DOHH2 (cell line): ENCODE measurements at regions not wholly inside any gene's neighbourhood (a gene's known extent, or its start where the extent isn't known, plus 50 kb on each side); places are given as distances from the start of the nearest gene placed in this dataset.

Source experiments
- CTCF ChIP-seq: fragments of 200-600 bp; sonication (generic); IDR thresholded peaks from one replicate; pipeline ENCODE4 v1.5.1; 2014; ENCODE audit warnings: antibody characterized with exemption, mild to moderate bottlenecking, low read depth, low read length; ENCODE audit not compliant: poor library complexity, severe bottlenecking
- EZH2phosphoT487 ChIP-seq: fragments of 200-600 bp; sonication (generic); IDR thresholded peaks from 2 replicates; pipeline ENCODE4 v1.6.1; 2017; ENCODE audit warnings: borderline replicate concordance, mild to moderate bottlenecking, antibody characterized with exemption, low read length, moderate library complexity, mixed read lengths

GRCh38 chr1:199377211-199377610 lies 650.3 kb upstream of the NR5A2 start:
- TF ChIP-seq CTCF (no peak), EZH2phosphoT487 (no peak)
